B cell (primary cell): ENCODE measurements at regions not wholly inside any gene's neighbourhood (a gene's known extent, or its start where the extent isn't known, plus 50 kb on each side); places are given as distances from the start of the nearest gene placed in this dataset.

Source experiments
- EZH2 ChIP-seq: IDR thresholded peaks from 2 replicates; pipeline ENCODE4 v1.6.1; 2012; ENCODE audit warnings: borderline replicate concordance, low read depth, mild to moderate bottlenecking, moderate library complexity, low read length; ENCODE audit not compliant: insufficient read depth, poor library complexity, severe bottlenecking
- TF ChIP-seq, protein P1 (sequence below): fragments of 200-600 bp; IDR thresholded peaks from one replicate; pipeline ENCODE4 v1.8.0; 2022; ENCODE audit warnings: antibody characterized with exemption, mild to moderate bottlenecking

DNA sequence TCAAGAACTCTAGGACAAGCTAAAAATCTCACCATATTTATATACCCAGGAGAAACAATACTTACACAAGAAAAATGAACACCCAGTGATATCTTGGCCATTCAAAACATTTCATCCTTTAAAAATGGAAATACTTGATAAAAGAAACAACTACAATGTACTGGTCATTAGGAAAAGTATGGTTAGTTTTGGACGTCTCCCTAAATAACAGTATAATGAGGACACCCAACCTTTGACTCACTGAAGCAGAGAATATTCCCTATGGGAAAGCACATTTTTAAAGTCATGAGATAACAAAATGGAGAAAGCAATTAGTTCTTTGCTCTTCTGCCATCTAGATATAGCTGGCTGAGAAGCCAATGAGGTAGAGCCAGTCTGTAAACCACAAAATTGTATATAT, 164.4 kb downstream of the TBX18 start:
- TF ChIP-seq, protein P1, sequence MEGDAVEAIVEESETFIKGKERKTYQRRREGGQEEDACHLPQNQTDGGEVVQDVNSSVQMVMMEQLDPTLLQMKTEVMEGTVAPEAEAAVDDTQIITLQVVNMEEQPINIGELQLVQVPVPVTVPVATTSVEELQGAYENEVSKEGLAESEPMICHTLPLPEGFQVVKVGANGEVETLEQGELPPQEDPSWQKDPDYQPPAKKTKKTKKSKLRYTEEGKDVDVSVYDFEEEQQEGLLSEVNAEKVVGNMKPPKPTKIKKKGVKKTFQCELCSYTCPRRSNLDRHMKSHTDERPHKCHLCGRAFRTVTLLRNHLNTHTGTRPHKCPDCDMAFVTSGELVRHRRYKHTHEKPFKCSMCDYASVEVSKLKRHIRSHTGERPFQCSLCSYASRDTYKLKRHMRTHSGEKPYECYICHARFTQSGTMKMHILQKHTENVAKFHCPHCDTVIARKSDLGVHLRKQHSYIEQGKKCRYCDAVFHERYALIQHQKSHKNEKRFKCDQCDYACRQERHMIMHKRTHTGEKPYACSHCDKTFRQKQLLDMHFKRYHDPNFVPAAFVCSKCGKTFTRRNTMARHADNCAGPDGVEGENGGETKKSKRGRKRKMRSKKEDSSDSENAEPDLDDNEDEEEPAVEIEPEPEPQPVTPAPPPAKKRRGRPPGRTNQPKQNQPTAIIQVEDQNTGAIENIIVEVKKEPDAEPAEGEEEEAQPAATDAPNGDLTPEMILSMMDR, result no peak
- TF ChIP-seq EZH2, result no peak
